NB4 (cell line): ENCODE measurements at regions not wholly inside any gene's neighbourhood (a gene's known extent, or its start where the extent isn't known, plus 50 kb on each side); places are given as distances from the start of the nearest gene placed in this dataset.
"Not testable (repeated sequence)": the region's sequence is repeated elsewhere in the genome, so short reads cannot be mapped to it uniquely, and the experiment has no call there.

Source experiments
- DNase-seq: peaks from one replicate; pipeline ENCODE4 v3.0.0; 2010; ENCODE audit warnings: low read depth
- H3K4me3 ChIP-seq: one replicate; pipeline ENCODE4 v1.5.1; 2011; ENCODE audit warnings: mild to moderate bottlenecking, low read depth, low read length, moderate library complexity
- MAX ChIP-seq: IDR thresholded peaks from 2 replicates; pipeline ENCODE4 v1.6.1; 2011; ENCODE audit warnings: low read depth, low read length
- MYC ChIP-seq: IDR thresholded peaks from 2 replicates; pipeline ENCODE4 v1.6.1; 2011; ENCODE audit warnings: low read depth, low read length
- POLR2A ChIP-seq: IDR thresholded peaks from 2 replicates; pipeline ENCODE4 v1.6.1; 2011; ENCODE audit warnings: mild to moderate bottlenecking; ENCODE audit not compliant: insufficient read length; ENCODE audit errors: extremely low read depth
- TF ChIP-seq, protein P1 (sequence below): IDR thresholded peaks from one replicate; pipeline ENCODE4 v1.5.1; 2012; ENCODE audit warnings: low read depth, low read length

DNA sequence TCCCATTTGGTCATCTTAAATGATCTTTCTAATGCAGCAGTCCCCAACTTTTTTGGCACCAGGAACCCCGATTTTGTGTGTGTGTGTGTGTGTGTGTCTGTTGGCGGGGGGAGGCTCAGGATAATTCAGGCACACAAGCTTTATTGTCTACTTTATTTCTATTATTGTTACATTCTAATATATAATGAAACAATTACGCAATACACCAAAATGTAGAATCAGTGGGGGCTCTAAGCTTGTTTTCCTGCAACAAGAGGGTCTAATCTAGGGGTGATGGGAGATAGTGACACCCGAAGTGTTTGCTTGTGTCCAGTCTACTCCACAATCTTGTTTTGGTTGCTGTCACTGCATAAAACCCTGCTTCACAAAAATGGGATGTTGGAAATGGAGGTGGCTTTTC, 621.1 kb upstream of the LRFN5 start:
- no peak overlapping the region for H3K4me3 ChIP-seq
- TF ChIP-seq MYC (no peak), MAX (no peak), POLR2A (no peak)
- TF ChIP-seq, protein P1, sequence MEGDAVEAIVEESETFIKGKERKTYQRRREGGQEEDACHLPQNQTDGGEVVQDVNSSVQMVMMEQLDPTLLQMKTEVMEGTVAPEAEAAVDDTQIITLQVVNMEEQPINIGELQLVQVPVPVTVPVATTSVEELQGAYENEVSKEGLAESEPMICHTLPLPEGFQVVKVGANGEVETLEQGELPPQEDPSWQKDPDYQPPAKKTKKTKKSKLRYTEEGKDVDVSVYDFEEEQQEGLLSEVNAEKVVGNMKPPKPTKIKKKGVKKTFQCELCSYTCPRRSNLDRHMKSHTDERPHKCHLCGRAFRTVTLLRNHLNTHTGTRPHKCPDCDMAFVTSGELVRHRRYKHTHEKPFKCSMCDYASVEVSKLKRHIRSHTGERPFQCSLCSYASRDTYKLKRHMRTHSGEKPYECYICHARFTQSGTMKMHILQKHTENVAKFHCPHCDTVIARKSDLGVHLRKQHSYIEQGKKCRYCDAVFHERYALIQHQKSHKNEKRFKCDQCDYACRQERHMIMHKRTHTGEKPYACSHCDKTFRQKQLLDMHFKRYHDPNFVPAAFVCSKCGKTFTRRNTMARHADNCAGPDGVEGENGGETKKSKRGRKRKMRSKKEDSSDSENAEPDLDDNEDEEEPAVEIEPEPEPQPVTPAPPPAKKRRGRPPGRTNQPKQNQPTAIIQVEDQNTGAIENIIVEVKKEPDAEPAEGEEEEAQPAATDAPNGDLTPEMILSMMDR = no peak
- no peak for DNase-seq

- no peak for DNase-seq
- TF ChIP-seq MYC (no peak), MAX (no peak), POLR2A (no peak)
- TF ChIP-seq, protein P1 = no peak
- H3K4me3 ChIP-seq = no peak overlapping the region
Measured at GRCh38 chr14:40983604-40984003, 623.1 kb upstream of the LRFN5 start.

DNA sequence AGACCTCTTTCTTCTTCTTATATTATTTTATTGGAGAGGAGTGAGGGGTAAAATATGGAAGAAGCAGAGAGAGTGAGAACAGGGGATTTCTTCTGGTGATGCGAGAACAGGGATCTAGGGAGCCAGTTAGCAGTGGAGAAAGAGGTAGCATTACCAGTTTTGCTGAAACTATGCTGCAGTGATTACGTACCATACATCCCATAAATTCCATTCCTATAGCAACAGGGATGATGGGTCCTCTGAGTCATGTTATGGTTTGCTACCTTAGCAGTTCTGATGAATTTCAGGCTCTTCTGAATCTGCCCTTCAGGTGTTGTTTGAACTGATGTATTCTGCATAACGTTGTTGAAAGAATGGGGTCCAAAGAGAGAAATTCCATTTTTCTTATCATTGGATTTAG, 625.4 kb upstream of the LRFN5 start:
- no peak for DNase-seq
- no peak overlapping the region for H3K4me3 ChIP-seq
- no peak for TF ChIP-seq POLR2A
- no peak for TF ChIP-seq MAX
- TF ChIP-seq MYC = no peak
- TF ChIP-seq, protein P1 = no peak

DNA sequence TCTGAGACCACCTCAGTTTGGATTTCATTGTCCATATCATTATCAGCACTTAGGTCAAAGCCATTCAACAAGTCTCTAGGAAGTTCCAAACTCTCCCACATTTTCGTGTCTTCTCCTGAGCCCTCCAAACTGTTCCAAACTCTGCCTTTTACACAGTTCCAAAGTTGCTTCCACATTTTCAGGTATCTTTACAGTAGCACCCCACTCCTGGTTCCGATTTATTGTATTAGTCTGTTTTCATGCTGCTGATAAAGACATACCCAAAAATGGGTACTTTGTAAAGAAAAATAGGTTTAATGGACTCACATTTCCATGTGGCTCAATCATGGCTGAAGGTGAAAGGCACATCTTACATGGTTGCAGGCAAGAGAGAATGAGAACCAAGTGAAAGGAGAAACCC, 646.4 kb upstream of the LRFN5 start:
- H3K4me3 ChIP-seq, DNase-seq: not testable (repeated sequence)

DNA sequence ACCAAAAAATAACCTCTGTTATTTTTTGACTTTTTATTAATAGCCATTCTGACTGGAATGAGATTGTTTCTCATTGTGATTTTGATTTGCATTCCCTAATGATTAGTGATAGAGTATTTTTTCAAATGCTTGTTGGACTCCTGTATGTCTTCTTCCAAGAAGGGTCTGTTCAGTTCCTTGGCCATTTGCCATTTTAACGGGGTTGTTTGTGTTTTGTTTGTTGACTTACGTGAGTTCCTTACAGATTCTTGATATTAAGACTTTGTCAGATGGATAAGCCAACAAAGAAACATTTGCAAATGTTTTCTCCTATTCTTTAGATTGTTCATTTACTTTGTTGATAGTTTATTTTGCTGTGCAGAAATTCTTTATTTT, 651.6 kb upstream of the LRFN5 start:
- TF ChIP-seq MAX (no peak), POLR2A (no peak), MYC (no peak)
- TF ChIP-seq, protein P1 = no peak
- no peak overlapping the region for H3K4me3 ChIP-seq
- DNase-seq = no peak

- not testable (repeated sequence) for H3K4me3 ChIP-seq, DNase-seq
Measured at GRCh38 chr14:40954448-40955130, 652.1 kb upstream of the LRFN5 start.

- no peak for DNase-seq
- TF ChIP-seq, protein P1 = no peak
- TF ChIP-seq MYC (no peak), MAX (no peak), POLR2A (no peak)
- H3K4me3 ChIP-seq = no peak overlapping the region
Measured at GRCh38 chr14:40944521-40944920, 662.2 kb upstream of the LRFN5 start.
